ENCODE measurements at regions not wholly inside any gene's neighbourhood (a gene's known extent, or its start where the extent isn't known, plus 50 kb on each side); places are given as distances from the start of the nearest gene placed in this dataset.

GRCh38 chr13:50077431-50077830 is 62.2 kb downstream of the KCNRG start:
- TF ChIP-seq CTCF (IDR thresholded peaks at IDR 0.05) (no peak), POLR2A (IDR thresholded peaks at IDR 0.05) (no peak)

Data from heart left ventricle (tissue), 13 donors.